HepG2 (cell line): ENCODE measurements at regions not wholly inside any gene's neighbourhood (a gene's known extent, or its start where the extent isn't known, plus 50 kb on each side); places are given as distances from the start of the nearest gene placed in this dataset.

Experiments used
- ATAC-seq: fragments of 200-7000 bp; cut with Tn5 transposase; 3 replicates; pipeline ENCODE4 v1.9.1; 2020; ENCODE audit warnings: mild to moderate bottlenecking, moderate library complexity
- BruUV-seq: library from RNA; stranded (reverse); fragments of 400-500 nt; replicated peaks from 2 replicates; lab custom pipeline; 2021; lab: Mats Ljungman, UMichigan
- CTCF ChIA-PET: fragments of 300-600 bp; formaldehyde crosslinking; extraction: SDS; loops from one replicate; lab custom pipeline; 2021; ENCODE audit warnings: low total read pairs, inconsistent platforms, low intra/inter-chr PET ratio; lab: Yijun Ruan, JAX
- POLR2A ChIA-PET: fragments of 350-600 bp; sonication (Branson Sonifier 250); formaldehyde crosslinking; loops from one replicate; lab custom pipeline; 2020; ENCODE audit warnings: antibody characterized with exemption, inconsistent platforms; lab: Yijun Ruan, JAX
- DNase-seq: peaks from one replicate; pipeline ENCODE4 v3.0.0-alpha.2; 2015; ENCODE audit warnings: low spot score
- FAIRE-seq: peaks from 3 replicates; lab custom pipeline; 2011; peaks lifted over from hg19 to GRCh38; lab: Jason Lieb, UNC
- H2AFZ ChIP-seq: one replicate; pipeline ENCODE4 v1.6.1; 2011; ENCODE audit warnings: low read length, inconsistent platforms
- H3K27ac ChIP-seq: fragments of 300-600 bp; 3 replicates; pipeline ENCODE4 v1.8.0; 2011; ENCODE audit warnings: mixed run types, mild to moderate bottlenecking, mixed read lengths, low read length, inconsistent platforms; ENCODE audit not compliant: insufficient read depth; ENCODE audit errors: extremely low read length
- H3K27me3 ChIP-seq, 2 experiments: fragments of 200-600 bp in 1 of 2; 2 replicates in 1 of 2; 3 replicates in 1 of 2; pipeline versions ENCODE4 v1.6.0 to v1.8.0; 2011; ENCODE audit warnings: low read length in 2 of 2, mild to moderate bottlenecking in 2 of 2, moderate library complexity in 2 of 2, inconsistent platforms in 1 of 2; ENCODE audit not compliant: insufficient read depth in 2 of 2, control insufficient read depth in 1 of 2
- H3K36me3 ChIP-seq, 2 experiments: fragments of 200-600 bp in 1 of 2; replicated peaks in 1 of 2; 2 replicates in 1 of 2; 3 replicates in 1 of 2; pipeline versions ENCODE4 v1.5.1 to v1.8.0; 2011; ENCODE audit warnings: low read length in 2 of 2, inconsistent platforms in 1 of 2; ENCODE audit not compliant: insufficient read depth in 2 of 2, control insufficient read depth in 1 of 2
- H3K4me1 ChIP-seq: 2 replicates; pipeline ENCODE4 v1.5.1; 2012; ENCODE audit warnings: low read length, inconsistent platforms; ENCODE audit not compliant: insufficient read depth
- H3K4me2 ChIP-seq: 2 replicates; pipeline ENCODE4 v1.6.0; 2011; ENCODE audit warnings: low read depth, low read length, inconsistent platforms
- H3K4me3 ChIP-seq, 3 experiments: fragments of 200-600 bp in 1 of 3; sonication (generic), shearing (Covaris generic) in 1 of 3; replicated peaks in 1 of 3; 2 replicates each; pipeline ENCODE4 v1.5.1; 2011 to 2016; ENCODE audit warnings: low read length in 3 of 3, inconsistent platforms in 2 of 3, low read depth in 2 of 3, mild to moderate bottlenecking in 2 of 3, control low read depth in 1 of 3, mixed read lengths in 1 of 3; ENCODE audit not compliant: insufficient read depth in 1 of 3
- H3K79me2 ChIP-seq: one replicate; pipeline ENCODE4 v1.6.1; 2011; ENCODE audit warnings: low read length, inconsistent platforms; ENCODE audit not compliant: insufficient read depth
- H3K9ac ChIP-seq: 2 replicates; pipeline ENCODE4 v1.6.0; 2011; ENCODE audit warnings: mild to moderate bottlenecking, low read depth, low read length, inconsistent platforms; ENCODE audit not compliant: insufficient read depth
- H3K9me3 ChIP-seq: 2 replicates; pipeline ENCODE4 v1.5.1; 2012; ENCODE audit warnings: mild to moderate bottlenecking, low read length
- H4K20me1 ChIP-seq: 2 replicates; pipeline ENCODE4 v1.6.0; 2011; ENCODE audit warnings: inconsistent platforms, mild to moderate bottlenecking, low read length, moderate library complexity; ENCODE audit not compliant: insufficient read depth
- ATAD3A ChIP-seq: sonication (generic); formaldehyde crosslinking; IDR thresholded peaks from 2 replicates; pipeline ENCODE4 v1.4.0; 2020; ENCODE audit warnings: missing genetic modification reagents
- ATF1 ChIP-seq: IDR thresholded peaks from 2 replicates; pipeline ENCODE4 v1.6.1; 2016; ENCODE audit warnings: mild to moderate bottlenecking, control low read depth
- MAFF ChIP-seq: IDR thresholded peaks from 2 replicates; pipeline ENCODE4 v1.6.1; 2011; ENCODE audit warnings: low read depth, low read length, improper control_type of control experiment
- MAFK ChIP-seq, 2 experiments: IDR thresholded peaks in 1 of 2; conservative IDR thresholded peaks in 1 of 2; 2 replicates each; pipeline ENCODE4 v1.6.1; 2011; ENCODE audit warnings: improper control_type of control experiment in 2 of 2, low read length in 2 of 2
- NCOA1 ChIP-seq: sonication (generic); formaldehyde crosslinking; IDR thresholded peaks from 2 replicates; pipeline ENCODE4 v1.9.0; 2021; ENCODE audit warnings: missing genetic modification reagents
- NPAS2 ChIP-seq: sonication (generic); formaldehyde crosslinking; IDR thresholded peaks from 2 replicates; pipeline ENCODE4 v1.8.0; 2022; ENCODE audit warnings: mild to moderate bottlenecking, missing genetic modification reagents, borderline replicate concordance
- XRCC5 ChIP-seq: fragments of 200-400 bp; formaldehyde crosslinking; optimal IDR thresholded peaks from 2 replicates; pipeline ENCODE3; 2017; ENCODE audit warnings: mild to moderate bottlenecking, low read length
- ZBTB38 ChIP-seq: sonication (generic); formaldehyde crosslinking; IDR thresholded peaks from 2 replicates; pipeline ENCODE4 v1.5.1; 2020; ENCODE audit warnings: mild to moderate bottlenecking, missing genetic modification reagents
- ZC3H13 ChIP-seq: sonication (generic); formaldehyde crosslinking; IDR thresholded peaks from 2 replicates; pipeline ENCODE4 v1.8.1; 2023; ENCODE audit warnings: mild to moderate bottlenecking, missing genetic modification reagents, moderate library complexity
- ZC3H4 ChIP-seq: sonication (generic); formaldehyde crosslinking; IDR thresholded peaks from 2 replicates; pipeline ENCODE4 v1.4.0; 2020; ENCODE audit warnings: missing genetic modification reagents, borderline replicate concordance
- ZNF3 ChIP-seq: IDR thresholded peaks from 2 replicates; pipeline ENCODE4 v1.7.0; 2017; ENCODE audit warnings: inconsistent platforms
- ZSCAN9 ChIP-seq: IDR thresholded peaks from 2 replicates; pipeline ENCODE4 v1.6.1; 2016; ENCODE audit warnings: borderline replicate concordance
- in situ Hi-C: cut with HindIII; loops from 2 replicates; pipeline ENCODE4 v1.10.0; 2017; ENCODE audit warnings: low pct_unique_long_range_greater_than_20kb; ENCODE audit not compliant: extremely low pct_ligation_motif_present
- intact Hi-C: fragments of 100-400 bp; cut with micrococcal nuclease; formaldehyde crosslinking; loops from one replicate; pipeline ENCODE4 v1.10.0; 2022; ENCODE audit not compliant: unreplicated experiment
- TF ChIP-seq, protein P1 (sequence below): sonication (generic); formaldehyde crosslinking; IDR thresholded peaks from 2 replicates; pipeline ENCODE4 v1.5.1; 2020; ENCODE audit warnings: mild to moderate bottlenecking, missing genetic modification reagents, moderate library complexity
- TF ChIP-seq, protein P2 (sequence below): IDR thresholded peaks from 2 replicates; pipeline ENCODE4 v1.6.1; 2016; ENCODE audit warnings: low read depth, control low read depth

DNA sequence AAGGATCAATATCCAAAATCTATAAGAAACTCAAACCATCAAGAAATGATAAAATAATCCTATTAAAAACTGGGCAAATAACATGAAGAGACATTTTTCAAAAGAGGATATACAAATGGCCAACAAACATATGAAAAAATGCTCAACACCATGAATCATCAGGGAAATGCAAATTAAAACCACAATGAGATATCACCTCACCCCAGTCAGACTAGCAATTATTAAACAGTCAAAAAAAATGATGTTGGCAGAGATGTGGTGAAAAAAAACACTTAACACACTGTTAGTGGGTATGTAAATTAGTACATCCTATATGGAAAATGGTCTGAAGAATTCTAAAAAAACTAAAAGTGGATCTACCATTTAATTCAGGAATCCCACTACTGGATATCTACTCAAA lies 379.0 kb upstream of the SOX9 start (continued):
- TF ChIP-seq, protein P1, sequence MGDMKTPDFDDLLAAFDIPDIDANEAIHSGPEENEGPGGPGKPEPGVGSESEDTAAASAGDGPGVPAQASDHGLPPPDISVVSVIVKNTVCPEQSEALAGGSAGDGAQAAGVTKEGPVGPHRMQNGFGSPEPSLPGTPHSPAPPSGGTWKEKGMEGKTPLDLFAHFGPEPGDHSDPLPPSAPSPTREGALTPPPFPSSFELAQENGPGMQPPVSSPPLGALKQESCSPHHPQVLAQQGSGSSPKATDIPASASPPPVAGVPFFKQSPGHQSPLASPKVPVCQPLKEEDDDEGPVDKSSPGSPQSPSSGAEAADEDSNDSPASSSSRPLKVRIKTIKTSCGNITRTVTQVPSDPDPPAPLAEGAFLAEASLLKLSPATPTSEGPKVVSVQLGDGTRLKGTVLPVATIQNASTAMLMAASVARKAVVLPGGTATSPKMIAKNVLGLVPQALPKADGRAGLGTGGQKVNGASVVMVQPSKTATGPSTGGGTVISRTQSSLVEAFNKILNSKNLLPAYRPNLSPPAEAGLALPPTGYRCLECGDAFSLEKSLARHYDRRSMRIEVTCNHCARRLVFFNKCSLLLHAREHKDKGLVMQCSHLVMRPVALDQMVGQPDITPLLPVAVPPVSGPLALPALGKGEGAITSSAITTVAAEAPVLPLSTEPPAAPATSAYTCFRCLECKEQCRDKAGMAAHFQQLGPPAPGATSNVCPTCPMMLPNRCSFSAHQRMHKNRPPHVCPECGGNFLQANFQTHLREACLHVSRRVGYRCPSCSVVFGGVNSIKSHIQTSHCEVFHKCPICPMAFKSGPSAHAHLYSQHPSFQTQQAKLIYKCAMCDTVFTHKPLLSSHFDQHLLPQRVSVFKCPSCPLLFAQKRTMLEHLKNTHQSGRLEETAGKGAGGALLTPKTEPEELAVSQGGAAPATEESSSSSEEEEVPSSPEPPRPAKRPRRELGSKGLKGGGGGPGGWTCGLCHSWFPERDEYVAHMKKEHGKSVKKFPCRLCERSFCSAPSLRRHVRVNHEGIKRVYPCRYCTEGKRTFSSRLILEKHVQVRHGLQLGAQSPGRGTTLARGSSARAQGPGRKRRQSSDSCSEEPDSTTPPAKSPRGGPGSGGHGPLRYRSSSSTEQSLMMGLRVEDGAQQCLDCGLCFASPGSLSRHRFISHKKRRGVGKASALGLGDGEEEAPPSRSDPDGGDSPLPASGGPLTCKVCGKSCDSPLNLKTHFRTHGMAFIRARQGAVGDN (CRISPR knock-in tag) = no peak
- TF ChIP-seq ZC3H4 (CRISPR knock-in tag) (no peak), XRCC5 (no peak), ZNF3 (CRISPR knock-in tag) (no peak), ATF1 (CRISPR knock-in tag) (no peak), ATAD3A (CRISPR knock-in tag) (no peak), ZBTB38 (CRISPR knock-in tag) (no peak), NPAS2 (CRISPR knock-in tag) (no peak), ZC3H13 (CRISPR knock-in tag) (no peak)

DNA sequence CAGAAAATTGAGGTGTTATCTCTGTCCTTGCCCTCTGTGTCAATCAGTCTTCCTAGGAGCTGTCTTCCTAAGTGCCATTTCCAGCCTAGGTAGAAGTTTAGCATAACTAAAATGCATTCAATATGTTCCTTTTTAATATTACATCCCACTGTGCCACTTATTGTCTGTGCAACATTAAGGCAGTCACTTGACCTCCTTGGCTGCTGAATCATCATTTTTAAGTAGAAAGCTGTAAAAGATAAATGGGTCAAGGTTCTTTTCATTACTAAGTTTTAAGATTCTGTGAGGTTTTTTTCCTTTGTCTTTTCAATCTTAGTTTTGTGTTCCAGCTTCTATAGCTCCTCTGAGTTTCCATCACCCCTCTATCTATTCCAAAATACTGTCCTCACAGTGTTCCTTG lies 371.9 kb upstream of the SOX9 start:
- H3K4me1 ChIP-seq = no peaks in the 10 kb centered on the region
- H3K4me2 ChIP-seq = no peak overlapping the region
- in situ Hi-C loops (no loop called here), intact Hi-C loops (no loop called here)
- H3K4me3 ChIP-seq = no peak overlapping the region
- POLR2A ChIA-PET = no interaction called here
- no TSS peak for BruUV-seq
- ATAC-seq (no peak), DNase-seq (no peak)
- no peaks in the 10 kb centered on the region for H3K27me3 ChIP-seq
- CTCF ChIA-PET = no interaction called here
- no peaks in the 10 kb centered on the region for H4K20me1 ChIP-seq
- H3K79me2 ChIP-seq = no peaks in the 10 kb centered on the region
- H3K36me3 ChIP-seq = no peaks in the 10 kb centered on the region
- no peak overlapping the region for H3K27ac ChIP-seq
- no peak overlapping the region for H2AFZ ChIP-seq
- no peak overlapping the region for H3K9ac ChIP-seq
- no peaks in the 10 kb centered on the region for H3K9me3 ChIP-seq
- peak; percentile 88 for TF ChIP-seq MAFF
- peak; percentile 90 for TF ChIP-seq MAFK (conservative IDR thresholded peaks at IDR 0.05 in 1 of 2, IDR thresholded peaks at IDR 0.05 in 1 of 2; ENCODE audit: low read length in 2 of 2)
- TF ChIP-seq NCOA1 = no peak
- TF ChIP-seq ZSCAN9 = no peak
- TF ChIP-seq, protein P2, sequence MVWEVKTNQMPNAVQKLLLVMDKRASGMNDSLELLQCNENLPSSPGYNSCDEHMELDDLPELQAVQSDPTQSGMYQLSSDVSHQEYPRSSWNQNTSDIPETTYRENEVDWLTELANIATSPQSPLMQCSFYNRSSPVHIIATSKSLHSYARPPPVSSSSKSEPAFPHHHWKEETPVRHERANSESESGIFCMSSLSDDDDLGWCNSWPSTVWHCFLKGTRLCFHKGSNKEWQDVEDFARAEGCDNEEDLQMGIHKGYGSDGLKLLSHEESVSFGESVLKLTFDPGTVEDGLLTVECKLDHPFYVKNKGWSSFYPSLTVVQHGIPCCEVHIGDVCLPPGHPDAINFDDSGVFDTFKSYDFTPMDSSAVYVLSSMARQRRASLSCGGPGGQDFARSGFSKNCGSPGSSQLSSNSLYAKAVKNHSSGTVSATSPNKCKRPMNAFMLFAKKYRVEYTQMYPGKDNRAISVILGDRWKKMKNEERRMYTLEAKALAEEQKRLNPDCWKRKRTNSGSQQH = no peak
- TF ChIP-seq, all 625 proteins: peak for 2
- FAIRE-seq = no peak
